ENCODE measurements at regions not wholly inside any gene's neighbourhood (a gene's known extent, or its start where the extent isn't known, plus 50 kb on each side); places are given as distances from the start of the nearest gene placed in this dataset.
"Not testable (repeated sequence)": the region's sequence is repeated elsewhere in the genome, so short reads cannot be mapped to it uniquely, and the experiment has no call there.

DNA sequence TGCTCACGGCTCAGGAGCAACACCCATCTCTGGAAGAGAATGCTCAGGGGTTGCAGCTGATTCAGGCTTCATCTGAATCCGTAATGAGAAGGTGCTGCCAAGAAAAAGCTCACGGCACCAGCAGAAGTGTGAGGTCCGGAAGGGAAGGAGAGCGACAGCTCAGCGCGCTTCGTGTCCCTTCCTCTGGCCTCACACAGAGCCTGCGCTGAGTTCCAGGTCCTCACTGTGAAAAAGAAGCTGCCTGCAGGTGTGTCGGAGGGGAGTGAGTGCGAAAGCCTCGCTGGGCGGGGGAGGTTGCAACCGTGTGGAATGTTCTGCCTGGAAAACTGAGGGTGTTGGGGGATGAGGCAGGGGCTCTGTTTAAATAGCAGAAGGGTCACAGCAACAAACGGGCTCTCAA is 76.2 kb upstream of the TWIST2 start:
- DNase-seq = no peak

DNA sequence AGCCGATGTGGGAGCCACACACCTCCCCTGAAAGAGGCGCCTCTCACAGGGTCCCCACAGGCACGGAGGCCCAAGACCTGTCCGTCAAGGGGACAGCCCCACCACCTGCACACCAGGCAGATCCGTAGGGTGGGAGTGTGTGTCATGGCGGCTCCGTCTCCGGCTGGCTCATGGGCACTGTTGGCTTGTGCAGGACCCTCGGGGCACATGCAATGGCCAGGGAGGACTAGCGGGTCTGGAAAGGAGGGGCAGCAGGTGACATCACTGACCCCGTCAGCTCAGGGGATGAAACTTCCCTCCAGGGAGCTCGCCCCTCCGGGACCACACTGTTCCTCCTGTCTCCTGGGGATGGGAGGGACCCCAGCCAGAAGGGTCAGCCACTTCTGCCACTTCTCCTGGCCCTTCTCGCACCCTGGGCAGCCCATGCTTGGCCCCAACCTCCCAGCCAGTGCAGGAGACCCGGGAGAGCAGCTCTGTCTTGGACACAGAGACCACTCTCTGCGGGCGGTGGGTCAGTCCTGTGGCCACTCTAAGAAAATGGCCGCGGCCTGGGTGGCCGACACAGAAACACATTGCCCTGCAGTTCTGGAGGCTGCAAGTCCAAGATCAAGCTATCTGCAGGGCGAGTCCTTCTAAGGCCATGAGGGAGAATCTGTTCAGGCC is 75.1 kb upstream of the TWIST2 start:
- DNase-seq = no peak

DNA sequence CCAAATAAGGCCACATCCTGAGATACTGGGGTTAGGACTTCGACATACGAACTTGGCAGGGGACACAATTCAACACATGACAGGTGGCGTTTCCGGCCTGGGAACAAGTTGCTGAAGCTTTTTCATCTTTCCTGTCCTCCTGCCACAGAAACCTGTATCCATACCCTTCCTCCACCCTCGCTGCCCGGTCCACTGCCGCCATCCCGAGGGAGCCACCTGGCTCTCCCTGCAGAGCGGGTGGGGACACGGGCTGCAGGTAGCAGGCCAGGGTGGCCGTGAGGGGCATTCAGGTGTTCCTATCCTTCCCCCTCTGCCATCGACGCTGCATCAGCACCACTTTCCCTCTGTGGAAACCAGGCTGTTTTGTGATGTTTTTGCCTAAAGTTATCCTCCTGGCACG is 74.4 kb upstream of the TWIST2 start:
- DNase-seq = no peak

DNA sequence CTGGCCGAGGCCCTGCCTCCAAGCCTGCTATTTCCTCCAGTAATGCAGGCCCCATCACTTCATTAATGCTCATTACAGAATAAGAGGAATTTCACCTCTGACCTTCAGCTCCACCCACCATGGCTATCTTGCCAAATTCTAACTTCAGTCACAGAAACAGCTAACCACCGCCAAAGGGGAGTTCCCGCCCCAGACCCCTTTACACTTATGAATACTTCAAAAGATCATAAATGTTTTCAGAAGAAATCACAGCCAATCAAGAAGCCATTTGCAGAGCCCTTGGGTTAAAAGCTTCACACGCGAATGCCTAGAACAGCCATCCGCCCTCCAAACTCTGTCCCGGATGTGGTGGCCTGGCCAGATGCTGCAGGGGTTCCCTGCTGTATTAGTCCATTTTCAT is 73.8 kb upstream of the TWIST2 start:
- DNase-seq = no peak

DNA sequence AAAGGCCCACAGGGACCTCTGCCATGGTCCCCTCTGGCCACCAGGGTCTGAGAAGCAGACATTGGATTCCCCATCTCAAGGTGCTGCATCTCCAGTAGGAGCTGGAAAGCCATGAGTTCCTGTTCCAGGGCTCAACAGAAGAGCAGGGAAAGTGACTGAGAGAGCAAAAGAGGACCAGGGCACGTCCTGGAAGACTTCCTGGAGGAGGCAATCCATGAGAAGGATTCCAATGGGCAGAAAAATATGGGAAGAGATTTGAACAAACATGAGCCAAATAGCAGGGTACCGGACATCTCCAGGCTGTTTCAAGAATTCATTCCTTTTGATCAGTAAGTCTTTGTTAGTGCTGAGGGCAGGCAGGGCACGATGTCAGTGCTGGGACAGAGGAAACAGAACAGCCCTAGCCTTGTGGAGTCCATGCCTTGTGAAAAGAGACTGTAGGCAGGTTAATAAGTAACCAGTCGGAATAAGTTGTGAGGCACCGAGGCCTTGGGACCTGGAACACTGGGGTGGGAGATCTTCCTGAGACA is 72.8 kb upstream of the TWIST2 start:
- DNase-seq = no peak

DNA sequence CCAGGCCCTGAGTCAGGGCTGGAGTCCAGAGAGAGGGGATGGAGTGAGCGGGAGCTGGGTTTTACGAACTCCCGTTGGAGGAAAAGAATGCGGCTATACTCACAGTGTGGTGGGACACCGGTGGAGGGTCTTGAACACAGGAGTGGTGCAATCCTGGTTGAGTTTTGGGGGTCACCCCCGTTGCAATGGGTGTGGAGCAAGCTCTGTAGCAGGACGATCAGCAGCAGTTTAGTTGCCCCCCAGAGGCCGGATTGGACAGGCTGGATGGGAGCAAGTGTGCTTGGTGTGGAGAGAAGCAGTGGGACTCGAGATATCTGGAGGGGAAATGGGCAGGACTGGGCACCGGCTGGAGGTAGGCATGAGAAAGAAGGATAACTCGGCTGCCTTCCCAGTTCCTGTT is 72.3 kb upstream of the TWIST2 start:
- no peak for DNase-seq

DNA sequence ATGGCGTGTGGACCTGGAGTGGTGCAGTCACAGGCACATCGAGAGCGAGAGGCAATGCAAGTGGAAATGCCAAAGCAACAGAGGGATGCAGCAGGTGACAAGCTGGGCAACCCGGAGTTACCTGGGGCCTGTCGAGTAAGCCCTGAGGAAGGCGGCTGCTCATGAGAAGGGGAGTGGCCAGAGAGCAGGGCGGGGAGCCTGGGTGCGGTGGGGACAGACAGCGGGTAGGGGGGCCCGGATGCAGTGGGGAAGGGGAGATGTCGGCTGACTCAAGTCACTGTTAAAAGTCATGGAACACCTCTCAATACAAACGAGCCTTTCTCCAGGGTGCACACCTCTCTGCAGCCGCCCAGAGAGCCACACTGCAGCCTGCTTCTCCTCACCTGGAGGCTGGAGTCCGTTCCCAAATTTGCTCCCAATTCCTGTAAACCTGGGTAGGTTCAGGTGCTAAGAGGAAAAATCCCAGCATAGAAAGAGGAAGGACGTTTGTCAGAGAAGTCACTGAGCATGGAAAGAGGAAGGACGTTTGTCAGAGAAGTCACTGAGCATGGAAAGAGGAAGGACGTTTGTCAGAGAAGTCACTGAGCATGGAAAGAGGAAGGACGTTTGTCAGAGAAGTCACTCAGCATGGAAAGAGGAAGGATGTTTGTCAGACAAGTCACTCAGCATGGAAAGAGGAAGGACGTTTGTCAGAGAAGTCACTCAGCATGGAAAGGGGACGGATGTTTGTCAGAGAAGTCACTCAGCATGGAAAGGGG is 71.7 kb upstream of the TWIST2 start:
- DNase-seq = no peak

DNA sequence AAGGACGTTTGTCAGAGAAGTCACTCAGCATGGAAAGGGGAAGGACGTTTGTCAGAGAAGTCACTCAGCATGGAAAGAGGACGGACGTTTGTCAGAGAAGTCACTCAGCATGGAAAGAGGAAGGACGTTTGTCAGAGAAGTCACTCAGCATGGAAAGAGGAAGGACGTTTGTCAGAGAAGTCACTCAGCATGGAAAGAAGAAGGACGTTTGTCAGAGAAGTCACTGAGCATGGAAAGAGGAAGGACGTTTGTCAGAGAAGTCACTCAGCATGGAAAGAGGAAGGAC is 71.2 kb upstream of the TWIST2 start:
- DNase-seq = not testable (repeated sequence)

DNA sequence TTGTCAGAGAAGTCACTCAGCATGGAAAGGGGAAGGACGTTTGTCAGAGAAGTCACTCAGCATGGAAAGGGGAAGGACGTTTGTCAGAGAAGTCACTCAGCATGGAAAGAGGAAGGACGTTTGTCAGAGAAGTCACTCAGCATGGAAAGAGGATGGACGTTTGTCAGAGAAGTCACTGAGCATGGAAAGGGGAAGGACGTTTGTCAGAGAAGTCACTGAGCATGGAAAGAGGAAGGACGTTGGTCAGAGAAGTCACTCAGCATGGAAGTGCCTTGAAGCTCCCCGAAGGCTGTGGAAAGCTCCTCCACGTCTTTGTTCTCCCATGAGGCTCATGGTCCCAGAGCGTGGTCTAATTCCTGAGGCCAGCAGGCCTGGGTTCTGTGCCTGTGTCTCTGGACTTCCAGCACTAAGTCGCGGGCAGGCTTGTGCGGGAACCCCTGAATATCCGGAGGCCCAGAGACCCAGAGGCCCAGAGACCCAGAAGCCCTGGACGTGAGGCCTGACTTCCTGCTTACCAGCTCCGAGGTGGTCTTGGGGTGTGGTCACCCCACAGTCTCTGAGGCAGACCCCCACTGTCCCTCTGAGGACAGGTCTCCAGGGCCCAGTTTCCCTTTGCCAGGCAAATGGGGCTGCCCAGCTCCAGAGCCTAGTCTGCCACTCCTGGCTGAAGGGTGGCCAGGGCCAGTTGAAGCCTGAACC is 70.4 kb upstream of the TWIST2 start:
- DNase-seq = no peak

DNA sequence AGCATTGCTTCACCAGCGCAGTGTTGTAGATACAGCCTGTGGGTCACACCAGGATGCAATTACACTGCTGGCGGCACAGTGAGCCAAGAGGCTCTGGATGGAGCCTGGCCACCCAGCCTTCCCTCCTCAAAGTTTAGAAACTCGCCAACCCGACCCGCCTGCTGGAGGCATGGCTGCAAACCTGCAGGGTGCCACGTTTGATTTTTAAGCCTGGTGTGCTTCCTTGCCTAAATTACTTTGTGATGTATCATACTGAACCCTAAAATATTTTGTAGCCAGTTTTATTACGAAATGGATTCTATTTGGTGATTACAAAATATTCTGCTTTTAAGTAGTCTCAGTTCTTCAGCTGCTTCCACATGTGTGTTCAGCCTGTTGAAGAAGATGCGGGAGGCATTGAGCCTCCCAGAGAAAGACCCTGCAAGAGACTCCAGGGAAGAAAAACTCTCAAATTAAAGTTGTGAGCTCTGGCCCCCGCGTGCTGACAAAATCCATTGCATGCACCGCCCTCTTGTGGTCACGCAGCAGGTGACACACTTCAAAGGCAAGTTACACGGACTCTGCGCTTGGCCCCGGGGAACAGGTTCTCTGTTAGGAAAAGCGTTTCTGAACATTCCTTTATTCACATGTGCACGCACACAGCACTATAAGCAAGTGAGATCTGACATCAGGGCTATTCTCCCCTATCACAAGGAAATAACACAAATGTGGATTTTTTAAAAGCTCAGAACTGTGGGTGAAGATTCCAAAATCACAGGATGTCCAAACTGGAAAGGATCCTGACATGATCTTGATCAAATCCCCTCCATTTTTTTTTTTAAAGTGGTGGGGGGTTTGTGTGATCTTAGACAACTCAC is 63.0 kb upstream of the TWIST2 start:
- DNase-seq = peak; percentile 37

DNA sequence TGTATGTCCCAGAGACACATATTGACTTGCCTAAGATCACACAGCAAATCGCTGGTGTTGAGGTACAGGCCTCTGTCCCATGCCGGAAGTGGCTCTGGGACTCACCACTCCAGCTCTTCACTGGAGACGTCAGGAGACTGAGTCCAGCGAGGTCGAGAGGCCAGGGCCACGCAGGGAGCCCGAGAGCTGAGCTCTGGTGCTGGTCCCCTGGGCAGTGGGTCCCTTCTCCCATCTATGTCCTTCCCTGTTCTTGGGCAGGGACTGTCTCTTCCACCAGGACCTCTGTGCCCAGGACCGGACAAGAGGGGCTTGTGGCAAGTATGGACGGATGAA is 62.4 kb upstream of the TWIST2 start:
- no peak for DNase-seq

DNA sequence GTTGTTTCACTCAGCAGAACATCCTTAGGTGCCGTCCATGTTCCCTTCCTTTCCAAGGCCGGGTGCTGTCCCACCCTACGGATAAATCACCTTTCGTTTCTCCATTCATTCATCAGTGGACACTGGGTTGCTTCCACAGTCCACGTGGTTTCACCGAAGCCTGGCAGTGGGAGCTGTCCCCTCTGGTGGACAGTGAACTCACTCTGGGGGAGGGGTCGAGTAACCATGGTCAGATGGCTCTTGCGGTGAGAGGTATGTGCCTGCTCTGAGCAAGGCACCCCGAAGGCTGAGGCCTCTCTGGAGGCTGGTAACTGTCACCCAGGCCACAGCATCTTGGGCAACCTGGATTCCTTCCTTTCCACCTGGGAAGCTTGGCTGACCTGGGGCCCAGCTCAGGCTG is 61.5 kb upstream of the TWIST2 start:
- no peak for DNase-seq

DNA sequence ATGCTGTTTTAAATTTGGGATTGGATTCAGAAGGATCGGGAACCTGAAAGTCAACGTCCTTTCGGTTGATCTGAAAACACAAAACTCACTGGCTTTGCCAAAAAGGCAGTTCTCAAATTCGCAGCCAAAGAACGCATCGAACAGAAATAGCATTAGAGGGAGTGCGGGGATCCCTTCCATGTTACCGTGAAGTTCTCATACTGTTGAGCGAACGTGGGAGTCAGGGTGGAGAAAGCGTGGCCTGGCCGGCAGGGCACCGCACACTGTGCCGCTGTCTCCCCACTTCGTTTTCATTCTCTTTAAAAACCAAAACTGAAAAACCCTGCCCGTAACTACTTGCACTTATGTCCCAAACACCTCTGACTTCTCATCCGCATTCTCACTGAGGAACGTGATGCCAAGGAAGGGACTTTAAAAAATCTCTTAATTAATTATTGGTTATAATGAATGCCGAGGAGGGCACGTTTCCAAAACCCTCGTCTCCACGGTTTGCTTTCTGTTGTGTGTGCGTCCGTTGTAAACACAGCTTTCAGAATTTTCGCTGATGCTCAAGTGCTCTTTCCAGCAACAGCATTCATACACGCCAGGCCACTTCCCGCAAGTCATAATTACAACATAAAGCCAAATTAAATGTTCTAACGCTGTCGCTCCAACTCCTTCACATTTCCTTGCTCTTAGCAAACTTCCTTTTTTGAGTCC is 60.9 kb upstream of the TWIST2 start:
- DNase-seq = no peak

DNA sequence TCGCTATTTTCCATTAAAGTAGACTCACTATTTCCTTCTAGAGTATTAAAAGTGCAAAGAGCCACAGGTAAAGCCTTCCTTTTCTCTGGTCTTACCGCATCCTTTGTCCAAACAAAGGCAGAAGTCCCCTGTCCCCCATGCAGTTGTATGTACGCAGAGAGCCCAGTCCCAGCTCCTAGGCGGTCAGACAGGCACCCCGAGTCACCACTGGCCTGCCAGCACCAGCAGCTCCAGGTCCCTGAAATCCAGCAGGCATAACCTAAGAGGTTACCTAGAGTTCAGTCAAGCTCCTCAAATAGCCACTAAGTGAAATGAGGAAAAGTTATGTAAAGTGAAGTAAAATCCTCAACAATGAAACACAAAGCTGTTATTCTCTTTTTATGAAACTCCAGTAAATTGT is 60.4 kb upstream of the TWIST2 start:
- DNase-seq = no peak

DNA sequence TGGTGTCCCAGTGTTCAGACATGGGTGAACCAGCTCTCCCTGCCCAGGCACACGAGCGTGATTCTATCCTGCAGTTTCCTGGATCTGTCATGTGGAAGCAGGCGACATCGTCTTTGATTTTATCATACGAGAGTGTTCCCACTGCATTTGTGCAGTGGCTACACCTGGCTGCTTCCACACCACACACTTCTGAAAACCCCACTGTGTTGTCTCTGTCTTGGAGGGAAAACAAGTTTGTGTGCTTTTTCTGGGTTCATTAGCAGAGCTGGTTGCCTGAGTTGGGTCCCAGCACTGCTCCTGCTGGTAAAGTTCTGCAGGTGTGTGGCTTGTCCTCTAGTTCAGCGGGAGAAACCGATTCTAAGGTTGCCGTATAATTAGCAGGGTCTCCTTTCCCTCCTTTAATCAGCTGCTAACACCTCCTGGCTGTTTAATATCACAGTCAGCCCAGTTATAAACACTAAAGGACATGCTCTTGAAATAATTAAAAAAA is 58.5 kb upstream of the TWIST2 start:
- DNase-seq = no peak

DNA sequence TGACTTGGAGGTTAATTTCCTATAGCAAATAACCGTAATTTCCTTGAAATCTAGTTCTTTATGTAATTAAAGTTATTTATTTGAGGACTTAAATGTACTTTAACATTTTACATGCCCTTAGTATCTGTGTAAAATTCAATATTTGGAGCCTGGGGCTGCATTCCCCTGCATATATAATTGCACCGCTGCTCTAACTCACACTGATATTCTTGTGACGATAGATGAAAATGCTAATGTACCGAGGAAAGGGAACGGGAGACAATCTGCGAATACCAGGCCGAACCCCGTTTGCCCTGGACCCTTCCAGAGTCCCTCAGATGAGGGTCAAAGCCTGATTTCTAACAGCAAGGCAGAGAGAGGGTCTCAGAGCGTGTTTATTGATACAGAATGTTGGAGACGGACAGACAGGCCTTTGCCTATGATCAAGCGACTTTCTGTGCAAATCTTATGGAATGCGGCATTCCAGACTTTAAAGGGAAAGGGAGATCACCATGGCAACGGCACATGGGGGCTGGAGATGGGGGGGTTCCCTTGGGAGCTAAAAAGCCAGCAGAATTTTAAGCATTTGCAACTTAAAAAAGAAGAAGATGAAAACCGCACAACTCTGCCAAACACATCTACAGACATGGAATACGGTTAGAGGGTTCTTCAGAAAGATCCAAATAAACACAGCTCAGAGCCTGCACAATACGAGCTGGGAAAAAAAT is 57.6 kb upstream of the TWIST2 start:
- DNase-seq = no peak

DNA sequence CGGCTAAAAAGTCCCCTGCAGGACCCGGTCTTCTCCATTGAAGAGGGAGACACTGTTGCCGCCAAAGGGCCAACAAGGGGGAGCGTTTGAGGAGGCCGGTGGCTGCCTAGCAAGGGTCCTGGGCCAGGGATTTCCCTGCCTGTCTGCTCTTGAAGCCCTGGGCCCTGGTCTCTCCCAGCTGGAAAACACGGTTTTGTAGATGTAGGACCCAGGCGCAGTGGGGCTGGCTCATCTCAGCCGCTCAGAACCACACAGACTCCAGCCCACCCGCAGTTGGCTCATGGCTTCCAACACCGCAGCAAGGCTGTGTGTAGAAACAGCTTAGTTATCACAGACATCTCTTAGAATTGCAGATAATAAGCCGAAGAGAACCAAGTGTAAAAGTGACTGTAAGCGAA is 57.1 kb upstream of the TWIST2 start:
- no peak for DNase-seq

DNA sequence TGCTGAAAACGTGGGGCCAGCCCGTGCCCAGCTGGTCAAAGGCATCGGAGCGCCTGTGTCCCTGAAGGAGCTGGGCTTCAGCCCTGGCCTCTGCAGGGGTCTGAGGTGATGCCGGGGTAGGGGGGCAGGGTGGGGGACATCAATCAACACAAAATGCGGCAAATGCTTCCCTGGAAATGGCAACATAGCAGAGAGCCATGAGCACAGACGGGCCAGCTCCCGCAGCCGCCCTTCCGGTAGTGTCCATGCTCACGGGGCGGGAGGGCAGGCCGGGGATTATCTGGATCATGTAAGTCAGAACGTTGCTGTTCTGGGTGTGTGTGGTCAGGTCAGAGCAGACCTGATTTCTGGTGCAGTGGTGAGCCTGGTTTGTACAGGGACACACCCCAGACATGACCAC is 56.5 kb upstream of the TWIST2 start:
- no peak for DNase-seq

DNA sequence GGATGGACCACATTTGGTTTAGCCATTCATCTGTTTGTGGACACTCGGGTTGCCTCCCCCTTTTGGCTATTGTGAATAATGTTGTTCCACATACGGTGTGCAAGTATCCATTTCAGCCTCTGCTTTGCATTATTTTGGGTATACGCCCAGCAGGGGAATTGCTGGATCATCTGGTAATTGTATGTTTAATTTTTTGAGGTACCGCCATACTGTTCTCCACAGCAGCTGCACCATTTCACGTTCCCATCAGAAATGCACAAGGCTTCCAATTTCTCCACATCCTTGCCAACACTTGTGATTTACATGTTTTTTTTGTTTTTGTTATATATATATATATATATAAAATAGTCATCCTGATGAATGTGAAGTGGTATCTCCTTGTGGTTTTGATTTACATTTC is 54.6 kb upstream of the TWIST2 start:
- no peak for DNase-seq

DNA sequence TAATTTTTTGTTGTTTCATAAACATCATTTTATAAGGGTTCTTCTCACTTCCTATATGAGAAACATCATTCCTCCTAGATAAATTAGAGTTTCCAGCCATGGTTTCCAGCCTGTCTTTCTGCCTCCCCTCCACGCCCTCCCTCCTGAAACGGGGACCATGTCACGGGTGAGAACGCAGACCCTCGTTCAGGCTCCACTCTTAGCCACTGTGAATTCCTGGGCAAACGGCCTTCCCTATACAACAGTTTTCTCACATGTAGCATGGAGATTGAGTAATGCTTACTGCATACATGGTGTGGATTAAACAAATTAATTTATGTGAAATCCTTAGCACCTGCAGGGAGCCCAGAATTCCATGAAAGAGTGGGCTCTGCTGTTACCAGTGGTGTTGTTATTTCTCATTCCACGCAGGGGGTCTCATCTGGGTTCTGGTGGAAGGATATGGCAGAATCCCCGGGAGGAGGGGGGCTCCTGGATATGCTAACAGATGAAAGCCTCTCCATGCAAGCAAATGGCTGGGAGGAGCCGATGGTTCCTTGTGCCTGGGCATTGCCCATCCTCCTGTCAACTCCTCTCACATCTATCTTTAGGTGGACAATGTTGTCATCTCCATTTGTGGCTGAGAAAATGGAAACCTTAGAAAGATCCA is 54.0 kb upstream of the TWIST2 start:
- no peak for DNase-seq

DNA sequence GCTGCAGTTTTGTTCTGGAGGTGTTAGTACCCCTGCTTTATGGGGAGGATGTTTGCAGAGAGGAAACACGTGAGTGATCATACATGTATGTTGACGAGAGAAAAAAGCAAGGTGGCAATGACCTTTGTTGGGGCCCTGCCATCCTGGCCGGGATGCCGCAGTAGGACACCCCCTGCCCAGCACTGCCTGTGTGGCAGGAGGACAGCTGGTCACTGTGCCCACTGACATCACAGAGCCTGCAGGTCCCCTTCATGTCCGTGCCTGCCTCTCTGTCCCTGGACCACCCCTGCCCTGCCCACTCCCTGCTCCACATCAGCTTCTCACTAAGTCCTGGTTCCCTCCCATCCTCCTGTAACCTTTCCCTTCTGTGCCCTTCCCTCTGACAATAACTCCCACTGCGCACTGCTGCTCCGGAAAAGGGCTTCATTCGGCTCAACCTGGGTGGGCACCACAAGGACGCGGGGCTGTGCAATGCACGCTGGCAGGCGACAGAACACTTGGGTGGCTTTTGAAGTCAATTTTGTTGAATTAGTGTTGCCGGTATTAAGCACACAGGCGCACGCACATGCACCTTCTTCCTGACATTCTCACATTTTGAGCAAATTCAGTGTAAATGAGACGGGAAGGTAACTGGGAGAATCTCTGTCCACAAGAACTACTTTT is 51.5 kb upstream of the TWIST2 start:
- no peak for DNase-seq
